Endodermal cell (in vitro differentiated cells): ENCODE measurements at regions not wholly inside any gene's neighbourhood (a gene's known extent, or its start where the extent isn't known, plus 50 kb on each side); places are given as distances from the start of the nearest gene placed in this dataset.
"Not testable (repeated sequence)": the region's sequence is repeated elsewhere in the genome, so short reads cannot be mapped to it uniquely, and the experiment has no call there.

Experiments
- DNase-seq: peaks from one replicate; pipeline ENCODE4 v3.0.0-alpha.2; 2017
- H3K27ac ChIP-seq: 2 replicates; pipeline ENCODE4 v1.5.1; 2013; ENCODE audit warnings: mild to moderate bottlenecking, low read depth, low read length, moderate library complexity
- H3K27me3 ChIP-seq: 2 replicates; pipeline ENCODE4 v1.6.1; 2013; ENCODE audit warnings: mild to moderate bottlenecking, low read length, moderate library complexity; ENCODE audit not compliant: insufficient read depth, control insufficient read depth, poor library complexity, severe bottlenecking
- H3K36me3 ChIP-seq: 2 replicates; pipeline ENCODE4 v1.7.0; 2013; ENCODE audit warnings: mild to moderate bottlenecking, low read length, moderate library complexity; ENCODE audit not compliant: control insufficient read depth, insufficient read depth
- H3K4me1 ChIP-seq: one replicate; pipeline ENCODE4 v1.7.0; 2013; ENCODE audit warnings: low read length; ENCODE audit not compliant: control insufficient read depth, insufficient read depth
- H3K4me3 ChIP-seq: 2 replicates; pipeline ENCODE4 v1.5.1; 2013; ENCODE audit warnings: mild to moderate bottlenecking, low read length, moderate library complexity
- H3K9ac ChIP-seq: 2 replicates; pipeline ENCODE4 v1.6.1; 2013; ENCODE audit warnings: mild to moderate bottlenecking, low read length, moderate library complexity; ENCODE audit not compliant: poor library complexity, severe bottlenecking; ENCODE audit errors: extremely low read depth
- H3K9me3 ChIP-seq: 2 replicates; pipeline ENCODE4 v1.6.1; 2013; ENCODE audit warnings: mild to moderate bottlenecking, low read length, moderate library complexity; ENCODE audit not compliant: control insufficient read depth
- H3K27ac Mint-ChIP-seq: 2 replicates; pipeline ENCODE4 v1.8.0; 2020; ENCODE audit warnings: mixed read lengths
- H3K27me3 Mint-ChIP-seq: 2 replicates; pipeline ENCODE4 v1.8.0; 2021; ENCODE audit warnings: mild to moderate bottlenecking, mixed read lengths; ENCODE audit not compliant: insufficient read depth
- H3K36me3 Mint-ChIP-seq: 2 replicates; pipeline ENCODE4 v1.8.0; 2020; ENCODE audit warnings: low read depth, mixed read lengths
- H3K4me1 Mint-ChIP-seq: 2 replicates; pipeline ENCODE4 v1.8.0; 2020; ENCODE audit warnings: mixed read lengths
- H3K4me3 Mint-ChIP-seq: 2 replicates; pipeline ENCODE4 v1.8.0; 2020; ENCODE audit warnings: mild to moderate bottlenecking, moderate library complexity, mixed read lengths
- H3K9me3 Mint-ChIP-seq: 2 replicates; pipeline ENCODE4 v1.8.0; 2020; ENCODE audit warnings: mild to moderate bottlenecking, mixed read lengths
- CTCF ChIP-seq: fragments of 200-600 bp; sonication (generic); conservative IDR thresholded peaks from 2 replicates; pipeline ENCODE4 v1.5.0; 2021; ENCODE audit warnings: antibody characterized with exemption, mild to moderate bottlenecking
- WGBS, 2 experiments: methylation state at CpG; one replicate each; pipeline versions ENCODE4 v1.1.5 to v1.1.7; 2013; ENCODE audit warnings: missing lambda C conversion rate in 2 of 2, mixed read lengths in 1 of 2; ENCODE audit not compliant: insufficient coverage in 1 of 2, insufficient read length in 1 of 2; 5-methylcytosine and 5-hydroxymethylcytosine counted together

- H3K27me3 Mint-ChIP-seq, result not testable (repeated sequence)
- WGBS, 2 experiments, result 49% methylated on average over 3 of the region's 4 CpGs; no CpG with 5 or more reads in 1 of the 2 experiments
Measured at GRCh38 chr9:64466052-64466599, 818.9 kb downstream of the FOXD4L5 start.

GRCh38 chr9:64461885-64462284, 823.1 kb downstream of the FOXD4L5 start:
- not testable (repeated sequence) for H3K4me3 ChIP-seq, H3K36me3 Mint-ChIP-seq, H3K27me3 Mint-ChIP-seq, H3K4me3 Mint-ChIP-seq, DNase-seq, H3K9me3 Mint-ChIP-seq, H3K27ac Mint-ChIP-seq, H3K4me1 ChIP-seq, H3K4me1 Mint-ChIP-seq, H3K27me3 ChIP-seq, H3K9me3 ChIP-seq, H3K36me3 ChIP-seq, H3K27ac ChIP-seq, H3K9ac ChIP-seq
- WGBS, 2 experiments, result 80% methylated on average over 1 of the region's 5 CpGs; no CpG with 5 or more reads in 1 of the 2 experiments

More at GRCh38 chr9:64466052-64466599, 818.9 kb downstream of the FOXD4L5 start:
- H3K36me3 Mint-ChIP-seq, H3K36me3 ChIP-seq, H3K9me3 ChIP-seq, H3K9me3 Mint-ChIP-seq, H3K9ac ChIP-seq, H3K27ac ChIP-seq, H3K4me1 ChIP-seq, H3K4me1 Mint-ChIP-seq, H3K4me3 ChIP-seq, H3K27me3 ChIP-seq, H3K27ac Mint-ChIP-seq, H3K4me3 Mint-ChIP-seq: not testable (repeated sequence)
- DNase-seq, result peak; percentile 48
- TF ChIP-seq CTCF, result peak; percentile 44

GRCh38 chr9:64458642-64459041, 826.4 kb downstream of the FOXD4L5 start:
- H3K9me3 Mint-ChIP-seq, H3K36me3 ChIP-seq, H3K9ac ChIP-seq, H3K27me3 ChIP-seq, H3K27ac ChIP-seq, H3K4me3 Mint-ChIP-seq, H3K4me3 ChIP-seq, H3K4me1 ChIP-seq, H3K36me3 Mint-ChIP-seq, H3K9me3 ChIP-seq, DNase-seq, H3K27ac Mint-ChIP-seq, H3K4me1 Mint-ChIP-seq: not testable (repeated sequence)
- 85 to 100% methylated on average over 1 to 3 of the region's 3 CpGs for WGBS, 2 experiments
- H3K27me3 Mint-ChIP-seq, result peaks cover 11% of the 10 kb centered on the region

GRCh38 chr9:64455107-64455648, 829.8 kb downstream of the FOXD4L5 start:
- H3K36me3 Mint-ChIP-seq, H3K27me3 ChIP-seq, H3K36me3 ChIP-seq, H3K4me3 ChIP-seq, H3K9me3 ChIP-seq, H3K9ac ChIP-seq, H3K4me1 Mint-ChIP-seq, H3K27ac ChIP-seq, H3K27ac Mint-ChIP-seq, H3K4me3 Mint-ChIP-seq, DNase-seq, H3K9me3 Mint-ChIP-seq, H3K4me1 ChIP-seq: not testable (repeated sequence)
- no CpG with 5 or more reads among the region's 1 CpG for WGBS, 2 experiments
- H3K27me3 Mint-ChIP-seq, result peaks cover 24% of the 10 kb centered on the region

- H3K9me3 ChIP-seq, H3K36me3 Mint-ChIP-seq, H3K4me1 Mint-ChIP-seq, H3K27ac ChIP-seq, H3K36me3 ChIP-seq, H3K27ac Mint-ChIP-seq, DNase-seq, H3K27me3 ChIP-seq, H3K4me3 Mint-ChIP-seq, H3K9me3 Mint-ChIP-seq, H3K4me1 ChIP-seq, H3K4me3 ChIP-seq, H3K9ac ChIP-seq: not testable (repeated sequence)
- 71 to 83% methylated on average over 1 to 2 of the region's 2 CpGs for WGBS, 2 experiments
- H3K27me3 Mint-ChIP-seq, result peaks cover 24% of the 10 kb centered on the region
Measured at GRCh38 chr9:64452134-64452533, 832.9 kb downstream of the FOXD4L5 start.

- not testable (repeated sequence) for H3K27ac ChIP-seq, H3K36me3 Mint-ChIP-seq, DNase-seq, H3K27me3 ChIP-seq, H3K27ac Mint-ChIP-seq, H3K4me1 Mint-ChIP-seq, H3K4me3 Mint-ChIP-seq, H3K9me3 Mint-ChIP-seq, H3K9me3 ChIP-seq, H3K36me3 ChIP-seq, H3K9ac ChIP-seq, H3K4me3 ChIP-seq, H3K4me1 ChIP-seq
- peaks cover 22% of the 10 kb centered on the region for H3K27me3 Mint-ChIP-seq
- WGBS, 2 experiments, result 77% methylated on average over 2 of the region's 5 CpGs; no CpG with 5 or more reads in 1 of the 2 experiments
Measured at GRCh38 chr9:64450654-64451053, 834.4 kb downstream of the FOXD4L5 start.
